DOHH2 (cell line): ENCODE measurements at regions not wholly inside any gene's neighbourhood (a gene's known extent, or its start where the extent isn't known, plus 50 kb on each side); places are given as distances from the start of the nearest gene placed in this dataset.

ENCODE experiments used
- EZH2phosphoT487 ChIP-seq: fragments of 200-600 bp; sonication (generic); IDR thresholded peaks from 2 replicates; pipeline ENCODE4 v1.6.1; 2017; ENCODE audit warnings: borderline replicate concordance, mild to moderate bottlenecking, antibody characterized with exemption, low read length, moderate library complexity, mixed read lengths
- TF ChIP-seq, protein P1 (sequence below): fragments of 200-600 bp; sonication (generic); IDR thresholded peaks from one replicate; pipeline ENCODE4 v1.5.1; 2014; ENCODE audit warnings: antibody characterized with exemption, mild to moderate bottlenecking, low read depth, low read length; ENCODE audit not compliant: poor library complexity, severe bottlenecking

DNA sequence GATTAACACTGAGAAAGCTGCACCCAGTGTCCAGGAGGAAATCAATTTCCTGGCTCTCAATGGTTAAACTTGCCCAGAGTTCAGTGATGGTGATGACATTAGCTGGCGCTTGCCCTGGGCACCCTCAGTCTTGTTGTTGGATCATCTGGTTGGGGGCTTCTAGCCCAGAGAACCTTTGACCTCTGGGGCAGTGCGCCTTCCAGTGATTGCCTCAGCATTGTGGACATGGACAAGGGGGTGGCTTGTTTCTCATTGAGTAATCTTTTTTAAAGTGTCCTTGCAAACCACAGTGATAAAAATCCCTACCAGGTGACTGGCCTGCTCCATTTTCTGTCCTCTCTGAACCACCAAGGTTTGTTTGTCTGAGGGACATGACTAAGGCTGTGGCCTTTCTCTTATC, 95.6 kb upstream of the USP9Y start:
- TF ChIP-seq, protein P1, sequence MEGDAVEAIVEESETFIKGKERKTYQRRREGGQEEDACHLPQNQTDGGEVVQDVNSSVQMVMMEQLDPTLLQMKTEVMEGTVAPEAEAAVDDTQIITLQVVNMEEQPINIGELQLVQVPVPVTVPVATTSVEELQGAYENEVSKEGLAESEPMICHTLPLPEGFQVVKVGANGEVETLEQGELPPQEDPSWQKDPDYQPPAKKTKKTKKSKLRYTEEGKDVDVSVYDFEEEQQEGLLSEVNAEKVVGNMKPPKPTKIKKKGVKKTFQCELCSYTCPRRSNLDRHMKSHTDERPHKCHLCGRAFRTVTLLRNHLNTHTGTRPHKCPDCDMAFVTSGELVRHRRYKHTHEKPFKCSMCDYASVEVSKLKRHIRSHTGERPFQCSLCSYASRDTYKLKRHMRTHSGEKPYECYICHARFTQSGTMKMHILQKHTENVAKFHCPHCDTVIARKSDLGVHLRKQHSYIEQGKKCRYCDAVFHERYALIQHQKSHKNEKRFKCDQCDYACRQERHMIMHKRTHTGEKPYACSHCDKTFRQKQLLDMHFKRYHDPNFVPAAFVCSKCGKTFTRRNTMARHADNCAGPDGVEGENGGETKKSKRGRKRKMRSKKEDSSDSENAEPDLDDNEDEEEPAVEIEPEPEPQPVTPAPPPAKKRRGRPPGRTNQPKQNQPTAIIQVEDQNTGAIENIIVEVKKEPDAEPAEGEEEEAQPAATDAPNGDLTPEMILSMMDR: no peak
- TF ChIP-seq EZH2phosphoT487: no peak
